Progenitor cell of endocrine pancreas (in vitro differentiated cells): ENCODE measurements at regions not wholly inside any gene's neighbourhood (a gene's known extent, or its start where the extent isn't known, plus 50 kb on each side); places are given as distances from the start of the nearest gene placed in this dataset.

Experiments
- DNase-seq: peaks from one replicate; pipeline ENCODE4 v3.0.0; 2021; ENCODE audit warnings: low spot score; ENCODE audit not compliant: unreplicated experiment
- H3K27ac Mint-ChIP-seq: 2 replicates; pipeline ENCODE4 v1.8.0; 2021; ENCODE audit warnings: mild to moderate bottlenecking, moderate library complexity, mixed read lengths
- H3K27me3 Mint-ChIP-seq: 2 replicates; pipeline ENCODE4 v1.8.0; 2021; ENCODE audit warnings: mixed read lengths
- H3K36me3 Mint-ChIP-seq: 2 replicates; pipeline ENCODE4 v1.8.0; 2022; ENCODE audit warnings: mixed read lengths; ENCODE audit not compliant: insufficient read depth
- H3K4me1 Mint-ChIP-seq: 2 replicates; pipeline ENCODE4 v1.8.0; 2021; ENCODE audit warnings: low read depth, mixed read lengths
- H3K4me3 Mint-ChIP-seq: 2 replicates; pipeline ENCODE4 v1.8.0; 2021; ENCODE audit warnings: low read depth, mild to moderate bottlenecking, moderate library complexity, mixed read lengths
- H3K9me3 Mint-ChIP-seq: 2 replicates; pipeline ENCODE4 v1.8.0; 2021; ENCODE audit warnings: low read depth, mixed read lengths
- TF ChIP-seq, protein P1 (sequence below): fragments of 200-600 bp; sonication (generic); IDR thresholded peaks from one replicate; pipeline ENCODE4 v1.5.0; 2021; ENCODE audit warnings: antibody characterized with exemption, mild to moderate bottlenecking; ENCODE audit not compliant: unreplicated experiment

DNA sequence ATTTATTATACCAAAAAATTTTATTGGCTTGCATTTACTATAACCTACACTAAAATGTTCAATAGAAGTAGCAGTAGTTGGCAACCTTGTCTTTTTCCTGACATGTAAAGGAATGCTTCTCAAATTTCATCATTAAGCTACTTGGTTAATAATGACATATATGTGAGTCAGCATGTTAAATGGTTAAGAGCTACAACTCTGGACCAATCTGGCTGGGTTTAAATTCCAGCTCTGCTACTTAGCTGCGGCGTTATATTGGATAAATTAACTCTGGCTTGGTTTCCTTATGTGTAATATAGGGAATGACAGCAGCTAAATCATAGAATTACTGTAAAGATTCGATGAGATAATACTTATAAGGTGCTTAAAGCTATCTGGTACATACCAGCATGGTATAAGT lies 53.7 kb upstream of the OTOGL start:
- Mint-ChIP-seq H3K27me3 (no peaks in the 10 kb centered on the region), H3K27ac (no peak overlapping the region), H3K4me3 (no peak overlapping the region), H3K36me3 (no peaks in the 10 kb centered on the region), H3K4me1 (peaks cover 2% of the 10 kb centered on the region), H3K9me3 (peaks cover 4% of the 10 kb centered on the region)
- TF ChIP-seq, protein P1, sequence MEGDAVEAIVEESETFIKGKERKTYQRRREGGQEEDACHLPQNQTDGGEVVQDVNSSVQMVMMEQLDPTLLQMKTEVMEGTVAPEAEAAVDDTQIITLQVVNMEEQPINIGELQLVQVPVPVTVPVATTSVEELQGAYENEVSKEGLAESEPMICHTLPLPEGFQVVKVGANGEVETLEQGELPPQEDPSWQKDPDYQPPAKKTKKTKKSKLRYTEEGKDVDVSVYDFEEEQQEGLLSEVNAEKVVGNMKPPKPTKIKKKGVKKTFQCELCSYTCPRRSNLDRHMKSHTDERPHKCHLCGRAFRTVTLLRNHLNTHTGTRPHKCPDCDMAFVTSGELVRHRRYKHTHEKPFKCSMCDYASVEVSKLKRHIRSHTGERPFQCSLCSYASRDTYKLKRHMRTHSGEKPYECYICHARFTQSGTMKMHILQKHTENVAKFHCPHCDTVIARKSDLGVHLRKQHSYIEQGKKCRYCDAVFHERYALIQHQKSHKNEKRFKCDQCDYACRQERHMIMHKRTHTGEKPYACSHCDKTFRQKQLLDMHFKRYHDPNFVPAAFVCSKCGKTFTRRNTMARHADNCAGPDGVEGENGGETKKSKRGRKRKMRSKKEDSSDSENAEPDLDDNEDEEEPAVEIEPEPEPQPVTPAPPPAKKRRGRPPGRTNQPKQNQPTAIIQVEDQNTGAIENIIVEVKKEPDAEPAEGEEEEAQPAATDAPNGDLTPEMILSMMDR: no peak
- no peak for DNase-seq

DNA sequence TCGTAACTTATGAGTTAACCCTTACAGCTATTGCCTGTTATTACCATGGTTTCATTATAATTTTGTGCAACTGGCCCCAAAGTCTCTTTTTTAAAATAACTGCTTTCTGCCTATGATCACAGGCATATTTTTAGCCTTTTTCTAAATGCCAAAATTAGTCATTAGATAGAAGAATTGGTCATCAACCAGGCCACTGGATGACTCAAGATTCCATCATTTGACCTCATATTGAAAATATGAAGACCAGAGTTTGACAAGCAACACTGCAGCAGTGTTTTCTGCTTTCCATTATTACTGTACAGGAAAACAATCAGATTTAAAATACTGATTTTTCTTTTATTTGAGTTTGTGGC lies 54.7 kb upstream of the OTOGL start:
- Mint-ChIP-seq H3K36me3 (no peaks in the 10 kb centered on the region), H3K9me3 (no peaks in the 10 kb centered on the region), H3K27ac (no peak overlapping the region), H3K4me3 (no peak overlapping the region), H3K4me1 (no peaks in the 10 kb centered on the region), H3K27me3 (no peaks in the 10 kb centered on the region)
- no peak for DNase-seq
- TF ChIP-seq, protein P1: no peak

DNA sequence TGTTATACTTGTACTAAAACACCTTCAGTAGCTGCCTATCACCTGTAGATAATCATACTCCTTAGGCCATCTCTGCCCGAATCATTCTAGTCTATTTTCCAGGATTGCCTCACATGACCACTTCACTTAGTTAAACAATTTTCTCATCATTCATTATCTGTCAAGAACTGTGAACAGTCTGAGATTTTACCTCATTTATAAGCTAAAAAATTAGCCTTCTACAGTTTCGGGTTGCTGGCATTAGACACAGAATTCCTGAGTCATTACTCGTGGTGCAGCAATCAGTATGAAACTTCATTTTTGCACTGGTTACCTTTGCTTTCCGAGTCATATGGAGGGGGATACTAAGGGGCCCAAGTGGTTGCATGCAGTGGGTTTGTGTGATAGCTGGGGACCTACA lies 57.6 kb upstream of the OTOGL start:
- Mint-ChIP-seq H3K27me3 (no peaks in the 10 kb centered on the region), H3K36me3 (no peaks in the 10 kb centered on the region), H3K9me3 (no peaks in the 10 kb centered on the region), H3K27ac (no peak overlapping the region), H3K4me1 (no peaks in the 10 kb centered on the region), H3K4me3 (no peak overlapping the region)
- TF ChIP-seq, protein P1: no peak
- no peak for DNase-seq

DNA sequence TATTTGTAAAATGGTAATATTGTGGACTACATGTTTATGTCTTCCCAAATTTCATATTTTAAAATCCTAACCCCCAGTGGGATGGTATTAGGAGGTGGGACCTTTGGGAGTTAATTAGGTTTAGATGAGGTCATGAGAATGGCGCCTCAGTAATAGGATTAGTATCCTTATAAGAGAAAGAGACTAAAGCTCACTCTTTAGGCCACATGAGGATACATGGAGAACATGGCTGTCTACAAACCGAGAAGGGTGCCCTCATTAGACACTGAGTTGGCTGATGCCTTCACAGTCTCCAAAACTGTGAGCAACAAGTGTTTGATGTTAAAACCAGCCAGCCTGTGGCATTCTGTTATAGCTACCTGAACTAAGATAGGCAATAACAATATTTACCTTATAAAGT lies 58.3 kb upstream of the OTOGL start:
- TF ChIP-seq, protein P1: no peak
- Mint-ChIP-seq H3K36me3 (no peaks in the 10 kb centered on the region), H3K9me3 (no peaks in the 10 kb centered on the region), H3K27ac (no peak overlapping the region), H3K27me3 (no peaks in the 10 kb centered on the region), H3K4me3 (no peak overlapping the region), H3K4me1 (no peaks in the 10 kb centered on the region)
- no peak for DNase-seq

DNA sequence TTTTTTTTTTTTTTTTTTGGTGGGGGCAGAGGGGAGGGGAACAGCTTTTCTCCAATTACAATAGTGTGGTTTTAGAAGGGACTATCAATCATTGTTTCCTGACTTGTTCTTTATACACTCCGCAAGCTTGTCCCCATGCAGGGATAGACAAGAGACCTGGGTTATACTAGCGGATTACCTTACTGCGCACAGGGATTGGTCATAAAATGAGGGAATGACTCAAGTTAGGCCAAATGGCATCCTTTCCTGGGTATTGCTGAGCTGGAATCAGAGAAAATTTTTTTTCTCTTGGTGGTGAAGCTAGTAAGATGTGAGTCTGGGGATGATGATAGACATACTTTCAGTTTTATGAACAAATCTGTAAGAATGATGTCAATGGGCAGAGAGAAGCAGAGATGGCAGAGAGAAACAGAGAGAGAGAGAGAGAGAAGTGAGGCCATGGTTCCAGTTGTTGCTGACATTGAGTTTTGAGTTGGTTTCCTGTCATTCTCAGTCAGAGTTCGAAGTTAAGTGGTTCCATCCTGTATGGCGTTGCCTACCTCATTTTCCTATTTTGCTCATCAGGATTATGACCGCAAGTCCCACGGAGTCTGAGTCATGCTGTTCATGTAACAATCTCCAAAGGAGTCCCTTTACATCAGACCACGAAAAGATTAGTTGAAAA lies 59.1 kb upstream of the OTOGL start:
- H3K27ac Mint-ChIP-seq: no peak overlapping the region
- H3K4me1 Mint-ChIP-seq: no peaks in the 10 kb centered on the region
- no peaks in the 10 kb centered on the region for H3K27me3 Mint-ChIP-seq
- no peak for DNase-seq
- TF ChIP-seq, protein P1: no peak
- H3K36me3 Mint-ChIP-seq: no peaks in the 10 kb centered on the region
- no peaks in the 10 kb centered on the region for H3K9me3 Mint-ChIP-seq
- H3K4me3 Mint-ChIP-seq: no peak overlapping the region
